ENCODE measurements at regions not wholly inside any gene's neighbourhood (a gene's known extent, or its start where the extent isn't known, plus 50 kb on each side); places are given as distances from the start of the nearest gene placed in this dataset.

DNA sequence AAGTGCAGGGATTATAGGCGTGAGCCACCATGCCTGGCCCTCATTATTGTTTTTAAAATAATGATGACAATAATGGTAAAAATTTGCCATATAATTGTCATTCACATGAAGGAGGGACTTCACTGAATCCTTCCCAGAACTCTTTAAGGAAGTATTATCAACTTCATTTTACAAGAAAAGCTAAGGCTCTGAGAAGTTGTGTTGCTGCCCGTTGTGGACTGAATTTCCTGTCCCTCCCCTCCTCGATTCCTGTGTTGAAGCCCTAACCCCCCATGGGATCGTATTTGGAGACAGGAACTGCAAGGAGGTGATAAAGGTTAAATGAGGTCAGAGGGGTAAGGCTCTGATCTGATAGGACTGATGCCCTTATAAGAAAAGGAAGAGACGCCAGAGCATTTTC is 458.0 kb downstream of the HAPSTR1 start:
- H3K36me3 ChIP-seq (ENCODE audit: insufficient read depth, low read length): no peaks in the 10 kb centered on the region
- H3K4me2 ChIP-seq (ENCODE audit: insufficient read depth, low read length): no peak overlapping the region
- ATAC-seq (ENCODE audit: insufficient read depth, low read depth) (no peak), DNase-seq (no peak)
- no peak overlapping the region for H2AFZ ChIP-seq (ENCODE audit: low read depth, low read length)
- H3K4me3 ChIP-seq (ENCODE audit: low read depth in 1 of 2, low read length in 2 of 2): no peak overlapping the region
- H3K9ac ChIP-seq (ENCODE audit: low read depth, low read length): no peak overlapping the region
- H3K27me3 ChIP-seq (ENCODE audit: insufficient read depth, low read length, poor library complexity): no peaks in the 10 kb centered on the region
- TF ChIP-seq EZH2 (IDR thresholded peaks at IDR 0.05; ENCODE audit: borderline replicate concordance, low read depth, low read length, severe bottlenecking): no peak
- H3K4me1 ChIP-seq (ENCODE audit: insufficient read depth, low read length): no peaks in the 10 kb centered on the region
- no peaks in the 10 kb centered on the region for H3K79me2 ChIP-seq (ENCODE audit: insufficient read depth, low read length)
- H3K9me3 ChIP-seq (ENCODE audit: insufficient read depth, low read length, severe bottlenecking): no peaks in the 10 kb centered on the region
- H3K27ac ChIP-seq (ENCODE audit: low read length): no peak overlapping the region
- H4K20me1 ChIP-seq (ENCODE audit: insufficient read depth, low read length): no peaks in the 10 kb centered on the region

DNA sequence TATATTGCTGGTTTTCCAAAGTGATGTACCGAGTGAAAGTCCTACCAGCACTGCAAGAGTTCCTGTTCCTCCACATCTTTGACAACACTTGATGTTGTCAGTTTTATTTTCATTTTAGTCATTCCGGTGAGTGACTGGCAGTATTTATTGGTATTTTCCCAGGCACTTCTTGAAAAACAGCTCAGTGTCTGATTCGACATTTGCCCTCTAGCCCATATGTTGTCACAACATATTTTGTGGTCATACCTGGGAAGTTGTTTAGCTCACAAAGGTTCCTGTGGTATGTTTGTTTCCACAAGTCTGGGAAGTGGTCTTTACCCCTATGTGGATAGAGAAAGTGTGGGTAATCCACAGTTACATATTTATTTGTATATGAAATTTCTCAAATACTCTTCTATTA is 463.6 kb downstream of the HAPSTR1 start:
- Histone ChIP-seq H3K4me2 (ENCODE audit: insufficient read depth, low read length) (no peak overlapping the region), H3K4me3 (ENCODE audit: low read depth in 1 of 2, low read length in 2 of 2) (no peak overlapping the region), H3K9me3 (ENCODE audit: insufficient read depth, low read length, severe bottlenecking) (no peaks in the 10 kb centered on the region), H3K36me3 (ENCODE audit: insufficient read depth, low read length) (no peaks in the 10 kb centered on the region), H3K4me1 (ENCODE audit: insufficient read depth, low read length) (no peaks in the 10 kb centered on the region), H3K79me2 (ENCODE audit: insufficient read depth, low read length) (no peaks in the 10 kb centered on the region), H2AFZ (ENCODE audit: low read depth, low read length) (no peak overlapping the region), H3K9ac (ENCODE audit: low read depth, low read length) (no peak overlapping the region), H4K20me1 (ENCODE audit: insufficient read depth, low read length) (no peaks in the 10 kb centered on the region), H3K27me3 (ENCODE audit: insufficient read depth, low read length, poor library complexity) (no peaks in the 10 kb centered on the region), H3K27ac (ENCODE audit: low read length) (no peak overlapping the region)
- ATAC-seq (ENCODE audit: insufficient read depth, low read depth): no peak
- TF ChIP-seq, protein P1, sequence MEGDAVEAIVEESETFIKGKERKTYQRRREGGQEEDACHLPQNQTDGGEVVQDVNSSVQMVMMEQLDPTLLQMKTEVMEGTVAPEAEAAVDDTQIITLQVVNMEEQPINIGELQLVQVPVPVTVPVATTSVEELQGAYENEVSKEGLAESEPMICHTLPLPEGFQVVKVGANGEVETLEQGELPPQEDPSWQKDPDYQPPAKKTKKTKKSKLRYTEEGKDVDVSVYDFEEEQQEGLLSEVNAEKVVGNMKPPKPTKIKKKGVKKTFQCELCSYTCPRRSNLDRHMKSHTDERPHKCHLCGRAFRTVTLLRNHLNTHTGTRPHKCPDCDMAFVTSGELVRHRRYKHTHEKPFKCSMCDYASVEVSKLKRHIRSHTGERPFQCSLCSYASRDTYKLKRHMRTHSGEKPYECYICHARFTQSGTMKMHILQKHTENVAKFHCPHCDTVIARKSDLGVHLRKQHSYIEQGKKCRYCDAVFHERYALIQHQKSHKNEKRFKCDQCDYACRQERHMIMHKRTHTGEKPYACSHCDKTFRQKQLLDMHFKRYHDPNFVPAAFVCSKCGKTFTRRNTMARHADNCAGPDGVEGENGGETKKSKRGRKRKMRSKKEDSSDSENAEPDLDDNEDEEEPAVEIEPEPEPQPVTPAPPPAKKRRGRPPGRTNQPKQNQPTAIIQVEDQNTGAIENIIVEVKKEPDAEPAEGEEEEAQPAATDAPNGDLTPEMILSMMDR (IDR thresholded peaks at IDR 0.05; ENCODE audit: borderline replicate concordance, extremely low read depth, low read length, poor library complexity, severe bottlenecking): no peak
- no peak for TF ChIP-seq EZH2 (IDR thresholded peaks at IDR 0.05; ENCODE audit: borderline replicate concordance, low read depth, low read length, severe bottlenecking)
- no peak for DNase-seq

DNA sequence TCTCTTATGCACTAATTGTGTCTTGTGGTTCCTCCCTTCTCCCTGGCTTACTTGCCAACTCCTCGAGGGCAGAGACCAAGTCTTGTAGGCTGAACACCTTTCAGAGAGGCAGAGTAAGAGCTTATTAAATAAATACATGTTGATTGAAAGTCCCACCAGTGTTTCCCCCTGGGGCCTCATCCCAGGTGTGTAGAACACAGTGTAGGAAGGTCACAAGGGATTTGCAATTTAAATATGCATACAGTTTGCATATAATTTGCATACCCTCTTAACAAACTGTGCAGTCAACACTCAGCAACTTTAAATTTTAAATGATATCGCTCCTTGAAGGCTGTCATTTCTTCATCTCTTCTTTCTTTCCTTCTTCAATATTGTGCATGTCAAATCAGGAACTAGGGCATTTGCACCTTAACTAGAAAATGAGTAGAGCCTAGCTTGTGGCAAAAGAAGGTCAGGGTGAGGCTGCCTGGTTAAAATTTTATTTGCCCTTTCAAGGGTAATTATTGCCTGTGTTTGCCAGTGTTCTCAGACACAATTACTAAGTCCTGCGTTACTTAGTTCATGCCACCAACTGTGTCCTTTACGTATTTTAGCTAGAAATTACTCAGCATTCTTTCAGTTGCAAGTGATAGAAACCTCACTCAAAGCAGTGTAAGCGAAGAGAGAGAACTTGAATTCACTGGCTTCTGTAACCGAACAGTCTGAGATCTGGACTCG is 465.7 kb downstream of the HAPSTR1 start:
- H3K4me3 ChIP-seq (ENCODE audit: low read depth in 1 of 2, low read length in 2 of 2): no peak overlapping the region
- ATAC-seq (ENCODE audit: insufficient read depth, low read depth): no peak
- no peak for DNase-seq
- TF ChIP-seq, protein P1 (IDR thresholded peaks at IDR 0.05; ENCODE audit: borderline replicate concordance, extremely low read depth, low read length, poor library complexity, severe bottlenecking): no peak
- no peak for TF ChIP-seq EZH2 (IDR thresholded peaks at IDR 0.05; ENCODE audit: borderline replicate concordance, low read depth, low read length, severe bottlenecking)
- no peaks in the 10 kb centered on the region for H3K27me3 ChIP-seq (ENCODE audit: insufficient read depth, low read length, poor library complexity)
- no peaks in the 10 kb centered on the region for H3K79me2 ChIP-seq (ENCODE audit: insufficient read depth, low read length)
- no peaks in the 10 kb centered on the region for H3K9me3 ChIP-seq (ENCODE audit: insufficient read depth, low read length, severe bottlenecking)
- H3K4me1 ChIP-seq (ENCODE audit: insufficient read depth, low read length): no peaks in the 10 kb centered on the region
- H4K20me1 ChIP-seq (ENCODE audit: insufficient read depth, low read length): no peaks in the 10 kb centered on the region
- H3K4me2 ChIP-seq (ENCODE audit: insufficient read depth, low read length): no peak overlapping the region
- no peak overlapping the region for H3K27ac ChIP-seq (ENCODE audit: low read length)
- H3K36me3 ChIP-seq (ENCODE audit: insufficient read depth, low read length): no peaks in the 10 kb centered on the region
- H2AFZ ChIP-seq (ENCODE audit: low read depth, low read length): no peak overlapping the region
- H3K9ac ChIP-seq (ENCODE audit: low read depth, low read length): no peak overlapping the region

DNA sequence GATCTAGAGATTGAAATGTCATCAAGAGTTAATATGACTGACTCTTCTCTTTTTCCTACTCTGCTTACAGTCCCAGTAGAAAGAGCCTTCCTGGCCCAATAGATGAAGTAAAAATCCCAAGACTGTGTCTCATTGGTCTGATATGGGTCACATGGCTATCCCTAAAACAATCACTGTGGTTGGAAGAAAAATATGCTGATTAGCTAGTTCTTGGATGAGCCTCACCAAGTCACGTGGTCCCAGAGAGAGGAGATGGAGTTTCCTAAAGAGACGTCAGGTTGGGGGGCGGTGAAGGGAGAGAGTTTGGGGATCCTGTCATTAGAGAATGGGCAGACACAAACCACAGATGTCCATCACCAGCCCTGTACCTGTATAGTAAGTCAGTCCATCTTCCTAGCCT is 466.3 kb downstream of the HAPSTR1 start:
- ATAC-seq (ENCODE audit: insufficient read depth, low read depth): no peak
- H3K27ac ChIP-seq (ENCODE audit: low read length): no peak overlapping the region
- H3K79me2 ChIP-seq (ENCODE audit: insufficient read depth, low read length): no peaks in the 10 kb centered on the region
- TF ChIP-seq, protein P1 (IDR thresholded peaks at IDR 0.05; ENCODE audit: borderline replicate concordance, extremely low read depth, low read length, poor library complexity, severe bottlenecking): no peak
- no peak for TF ChIP-seq EZH2 (IDR thresholded peaks at IDR 0.05; ENCODE audit: borderline replicate concordance, low read depth, low read length, severe bottlenecking)
- H3K4me3 ChIP-seq (ENCODE audit: low read depth in 1 of 2, low read length in 2 of 2): no peak overlapping the region
- no peak overlapping the region for H3K9ac ChIP-seq (ENCODE audit: low read depth, low read length)
- H3K27me3 ChIP-seq (ENCODE audit: insufficient read depth, low read length, poor library complexity): no peaks in the 10 kb centered on the region
- H4K20me1 ChIP-seq (ENCODE audit: insufficient read depth, low read length): no peaks in the 10 kb centered on the region
- no peak overlapping the region for H2AFZ ChIP-seq (ENCODE audit: low read depth, low read length)
- no peaks in the 10 kb centered on the region for H3K9me3 ChIP-seq (ENCODE audit: insufficient read depth, low read length, severe bottlenecking)
- H3K4me1 ChIP-seq (ENCODE audit: insufficient read depth, low read length): no peaks in the 10 kb centered on the region
- H3K36me3 ChIP-seq (ENCODE audit: insufficient read depth, low read length): no peaks in the 10 kb centered on the region
- H3K4me2 ChIP-seq (ENCODE audit: insufficient read depth, low read length): no peak overlapping the region
- no peak for DNase-seq

Measured in DND-41 (cell line).